Gastrocnemius medialis (tissue), 4 donors: ENCODE measurements at regions not wholly inside any gene's neighbourhood (a gene's known extent, or its start where the extent isn't known, plus 50 kb on each side); places are given as distances from the start of the nearest gene placed in this dataset.

Source experiments
- POLR2A ChIP-seq, 2 donors: fragments of 450-650 bp; IDR thresholded peaks; one replicate each; pipeline ENCODE4 v1.6.1; 2017; ENCODE audit warnings: antibody characterized with exemption in 2 of 2, mild to moderate bottlenecking in 2 of 2, moderate library complexity in 2 of 2
- TF ChIP-seq, protein P1 (sequence below), 5 experiments: fragments of 450-650 bp in 3 of 5; fragments of 200-600 bp in 2 of 5; sonication (generic) in 2 of 5; IDR thresholded peaks in 4 of 5; conservative IDR thresholded peaks in 1 of 5; 1 replicate in 4 of 5; 2 replicates in 1 of 5; pipeline ENCODE4 v1.5.1; 2016 to 2019; ENCODE audit warnings: antibody characterized with exemption in 5 of 5, mild to moderate bottlenecking in 3 of 5, moderate library complexity in 3 of 5

DNA sequence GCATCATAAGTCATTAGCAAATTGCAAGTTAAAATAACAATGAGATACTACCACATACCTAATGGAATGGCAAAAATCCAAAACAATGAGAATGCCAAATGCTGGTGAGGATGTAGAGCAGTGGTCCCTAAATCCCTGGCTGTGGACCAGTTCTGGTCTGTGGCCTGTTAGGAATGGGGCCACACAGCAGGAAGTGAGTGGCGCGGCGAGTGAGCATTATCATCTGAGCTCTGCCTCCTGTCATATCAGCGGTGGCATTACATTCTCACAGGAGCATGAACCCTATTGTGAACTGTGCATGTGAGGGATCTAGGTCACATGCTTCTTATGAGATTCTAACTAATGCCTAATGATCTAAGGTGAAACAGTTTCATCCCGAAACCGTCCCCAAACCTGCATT lies 1694.4 kb downstream of the EFNB2 start:
- TF ChIP-seq, protein P1, sequence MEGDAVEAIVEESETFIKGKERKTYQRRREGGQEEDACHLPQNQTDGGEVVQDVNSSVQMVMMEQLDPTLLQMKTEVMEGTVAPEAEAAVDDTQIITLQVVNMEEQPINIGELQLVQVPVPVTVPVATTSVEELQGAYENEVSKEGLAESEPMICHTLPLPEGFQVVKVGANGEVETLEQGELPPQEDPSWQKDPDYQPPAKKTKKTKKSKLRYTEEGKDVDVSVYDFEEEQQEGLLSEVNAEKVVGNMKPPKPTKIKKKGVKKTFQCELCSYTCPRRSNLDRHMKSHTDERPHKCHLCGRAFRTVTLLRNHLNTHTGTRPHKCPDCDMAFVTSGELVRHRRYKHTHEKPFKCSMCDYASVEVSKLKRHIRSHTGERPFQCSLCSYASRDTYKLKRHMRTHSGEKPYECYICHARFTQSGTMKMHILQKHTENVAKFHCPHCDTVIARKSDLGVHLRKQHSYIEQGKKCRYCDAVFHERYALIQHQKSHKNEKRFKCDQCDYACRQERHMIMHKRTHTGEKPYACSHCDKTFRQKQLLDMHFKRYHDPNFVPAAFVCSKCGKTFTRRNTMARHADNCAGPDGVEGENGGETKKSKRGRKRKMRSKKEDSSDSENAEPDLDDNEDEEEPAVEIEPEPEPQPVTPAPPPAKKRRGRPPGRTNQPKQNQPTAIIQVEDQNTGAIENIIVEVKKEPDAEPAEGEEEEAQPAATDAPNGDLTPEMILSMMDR (IDR thresholded peaks at IDR 0.05 in 4 of 5, conservative IDR thresholded peaks at IDR 0.05 in 1 of 5), result no peak
- TF ChIP-seq POLR2A (IDR thresholded peaks at IDR 0.05), result no peak
